ENCODE measurements at regions not wholly inside any gene's neighbourhood (a gene's known extent, or its start where the extent isn't known, plus 50 kb on each side); places are given as distances from the start of the nearest gene placed in this dataset.

- Histone ChIP-seq H4K8ac (ENCODE audit: low read depth, low read length) (no peak overlapping the region), H4K91ac (ENCODE audit: low read depth, low read length, poor library complexity) (no peak overlapping the region), H3K14ac (ENCODE audit: low read length) (no peak overlapping the region), H3K4me1 (ENCODE audit: control insufficient read depth in 2 of 2, insufficient read depth in 1 of 2, low read depth in 1 of 2, low read length in 2 of 2) (peaks cover 3 to 25% of the 10 kb centered on the region in 2 donors), H3K4me2 (ENCODE audit: insufficient read depth, low read length, poor library complexity, severe bottlenecking) (no peak overlapping the region), H3K23ac (ENCODE audit: low read depth, low read length, poor library complexity) (no peak overlapping the region), H3K36me3 (replicated peaks in 1 of 2; ENCODE audit: control insufficient read depth in 2 of 2, insufficient read depth in 2 of 2, low read length in 2 of 2) (no peaks in the 10 kb centered on the region), H3K27me3 (ENCODE audit: control insufficient read depth in 3 of 3, insufficient read depth in 3 of 3, low read depth in 1 of 3, low read length in 3 of 3) (no peaks in the 10 kb centered on the region), H3K4ac (ENCODE audit: low read length) (no peak overlapping the region), H2BK120ac (ENCODE audit: low read depth, low read length) (no peak overlapping the region), H2AFZ (ENCODE audit: low read length) (no peak overlapping the region), H2AK5ac (ENCODE audit: low read depth, low read length) (no peak overlapping the region), H3K4me3 (ENCODE audit: low read length in 2 of 2) (no peak overlapping the region), H3K27ac (replicated peaks; ENCODE audit: low read length) (no peak overlapping the region), H2BK5ac (ENCODE audit: low read length) (no peak overlapping the region), H3K18ac (ENCODE audit: low read length) (no peak overlapping the region), H2BK12ac (ENCODE audit: low read length) (no peak overlapping the region), H2BK15ac (ENCODE audit: low read length) (no peak overlapping the region), H3K9me3 (replicated peaks in 1 of 2; ENCODE audit: control insufficient read depth in 2 of 2, insufficient read depth in 1 of 2, low read depth in 1 of 2, low read length in 2 of 2) (no peaks in the 10 kb centered on the region), H3K9ac (ENCODE audit: low read depth, low read length, poor library complexity) (no peak overlapping the region), H3K79me1 (ENCODE audit: low read depth, low read length) (no peaks in the 10 kb centered on the region)
- no CpG with 5 or more reads among the region's 3 CpGs for WGBS, 2 donors (ENCODE audit: extremely low coverage in 2 of 2, insufficient read length in 2 of 2, insufficient replicate concordance in 1 of 2)
- DNase-seq (ENCODE audit: low spot score): no peak
These were observed 192.7 kb upstream of the LDB2 start for GRCh38 chr4:17091104-17091503.

GRCh38 chr4:17090063-17090462 is 191.6 kb upstream of the LDB2 start:
- Histone ChIP-seq H3K4me1 (ENCODE audit: control insufficient read depth in 2 of 2, insufficient read depth in 1 of 2, low read depth in 1 of 2, low read length in 2 of 2) (peaks cover 3 to 29% of the 10 kb centered on the region in 2 donors), H3K9ac (ENCODE audit: low read depth, low read length, poor library complexity) (no peak overlapping the region), H4K91ac (ENCODE audit: low read depth, low read length, poor library complexity) (no peak overlapping the region), H3K14ac (ENCODE audit: low read length) (no peak overlapping the region), H3K4me3 (ENCODE audit: low read length in 2 of 2) (no peak overlapping the region), H2BK5ac (ENCODE audit: low read length) (no peak overlapping the region), H3K27me3 (ENCODE audit: control insufficient read depth in 3 of 3, insufficient read depth in 3 of 3, low read depth in 1 of 3, low read length in 3 of 3) (no peaks in the 10 kb centered on the region), H2AFZ (ENCODE audit: low read length) (no peak overlapping the region), H3K23ac (ENCODE audit: low read depth, low read length, poor library complexity) (no peak overlapping the region), H3K18ac (ENCODE audit: low read length) (no peak overlapping the region), H3K79me1 (ENCODE audit: low read depth, low read length) (no peaks in the 10 kb centered on the region), H3K27ac (replicated peaks; ENCODE audit: low read length) (no peak overlapping the region), H4K8ac (ENCODE audit: low read depth, low read length) (no peak overlapping the region), H2BK12ac (ENCODE audit: low read length) (no peak overlapping the region), H3K9me3 (replicated peaks in 1 of 2; ENCODE audit: control insufficient read depth in 2 of 2, insufficient read depth in 1 of 2, low read depth in 1 of 2, low read length in 2 of 2) (no peaks in the 10 kb centered on the region), H3K4ac (ENCODE audit: low read length) (no peak overlapping the region), H2BK120ac (ENCODE audit: low read depth, low read length) (no peak overlapping the region), H2AK5ac (ENCODE audit: low read depth, low read length) (no peak overlapping the region), H3K4me2 (ENCODE audit: insufficient read depth, low read length, poor library complexity, severe bottlenecking) (no peak overlapping the region), H2BK15ac (ENCODE audit: low read length) (no peak overlapping the region), H3K36me3 (replicated peaks in 1 of 2; ENCODE audit: control insufficient read depth in 2 of 2, insufficient read depth in 2 of 2, low read length in 2 of 2) (no peaks in the 10 kb centered on the region)
- no CpG with 5 or more reads among the region's 3 CpGs for WGBS, 2 donors (ENCODE audit: extremely low coverage in 2 of 2, insufficient read length in 2 of 2, insufficient replicate concordance in 1 of 2)
- DNase-seq (ENCODE audit: low spot score): no peak

DNA sequence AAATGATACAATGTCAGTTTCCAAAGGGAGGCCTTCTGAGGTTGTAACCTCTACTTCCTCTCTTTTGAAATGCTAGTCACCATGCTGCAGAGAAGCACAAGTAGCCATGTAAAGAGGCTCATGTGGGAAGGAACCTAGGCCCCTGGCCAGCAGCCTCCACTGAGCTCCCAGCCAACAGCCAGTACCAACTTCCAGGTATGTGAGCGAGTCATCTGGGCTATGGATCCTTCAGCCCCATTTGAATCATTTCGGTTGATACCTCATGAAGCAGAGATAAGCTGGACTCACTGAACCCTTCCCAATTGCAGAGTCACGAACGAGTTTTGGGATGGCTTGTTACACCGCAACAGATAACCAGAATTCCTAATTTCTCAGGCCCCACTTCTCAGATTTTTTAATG is 187.0 kb upstream of the LDB2 start:
- Histone ChIP-seq H3K36me3 (replicated peaks in 1 of 2; ENCODE audit: control insufficient read depth in 2 of 2, insufficient read depth in 2 of 2, low read length in 2 of 2) (no peaks in the 10 kb centered on the region), H3K4me1 (ENCODE audit: control insufficient read depth in 2 of 2, insufficient read depth in 1 of 2, low read depth in 1 of 2, low read length in 2 of 2) (peaks cover 0 to 8% of the 10 kb centered on the region in 2 donors), H3K18ac (ENCODE audit: low read length) (no peak overlapping the region), H4K8ac (ENCODE audit: low read depth, low read length) (no peak overlapping the region), H3K9me3 (replicated peaks in 1 of 2; ENCODE audit: control insufficient read depth in 2 of 2, insufficient read depth in 1 of 2, low read depth in 1 of 2, low read length in 2 of 2) (no peaks in the 10 kb centered on the region), H3K27ac (replicated peaks; ENCODE audit: low read length) (no peak overlapping the region), H3K79me1 (ENCODE audit: low read depth, low read length) (no peaks in the 10 kb centered on the region), H3K23ac (ENCODE audit: low read depth, low read length, poor library complexity) (no peak overlapping the region), H2AFZ (ENCODE audit: low read length) (peak overlapping the region; percentile 68), H2BK120ac (ENCODE audit: low read depth, low read length) (no peak overlapping the region), H2BK15ac (ENCODE audit: low read length) (no peak overlapping the region), H3K4ac (ENCODE audit: low read length) (no peak overlapping the region), H2AK5ac (ENCODE audit: low read depth, low read length) (no peak overlapping the region), H3K4me2 (ENCODE audit: insufficient read depth, low read length, poor library complexity, severe bottlenecking) (no peak overlapping the region), H2BK12ac (ENCODE audit: low read length) (no peak overlapping the region), H3K9ac (ENCODE audit: low read depth, low read length, poor library complexity) (no peak overlapping the region), H3K27me3 (ENCODE audit: control insufficient read depth in 3 of 3, insufficient read depth in 3 of 3, low read depth in 1 of 3, low read length in 3 of 3) (no peaks in the 10 kb centered on the region), H3K14ac (ENCODE audit: low read length) (no peak overlapping the region), H2BK5ac (ENCODE audit: low read length) (no peak overlapping the region), H4K91ac (ENCODE audit: low read depth, low read length, poor library complexity) (no peak overlapping the region), H3K4me3 (ENCODE audit: low read length in 2 of 2) (peak overlapping the region in 1 of 2 donors; percentile 11)
- DNase-seq (ENCODE audit: low spot score): no peak
- no CpG with 5 or more reads among the region's 5 CpGs for WGBS, 2 donors (ENCODE audit: extremely low coverage in 2 of 2, insufficient read length in 2 of 2, insufficient replicate concordance in 1 of 2)

GRCh38 chr4:17082186-17082585 is 183.7 kb upstream of the LDB2 start:
- no CpG with 5 or more reads among the region's 4 CpGs for WGBS, 2 donors (ENCODE audit: extremely low coverage in 2 of 2, insufficient read length in 2 of 2, insufficient replicate concordance in 1 of 2)
- Histone ChIP-seq H3K9ac (ENCODE audit: low read depth, low read length, poor library complexity) (no peak overlapping the region), H2BK15ac (ENCODE audit: low read length) (no peak overlapping the region), H3K9me3 (replicated peaks in 1 of 2; ENCODE audit: control insufficient read depth in 2 of 2, insufficient read depth in 1 of 2, low read depth in 1 of 2, low read length in 2 of 2) (no peaks in the 10 kb centered on the region), H3K4me1 (ENCODE audit: control insufficient read depth in 2 of 2, insufficient read depth in 1 of 2, low read depth in 1 of 2, low read length in 2 of 2) (peaks cover 0 to 8% of the 10 kb centered on the region in 2 donors), H3K18ac (ENCODE audit: low read length) (no peak overlapping the region), H2AFZ (ENCODE audit: low read length) (no peak overlapping the region), H3K36me3 (replicated peaks in 1 of 2; ENCODE audit: control insufficient read depth in 2 of 2, insufficient read depth in 2 of 2, low read length in 2 of 2) (no peaks in the 10 kb centered on the region), H4K91ac (ENCODE audit: low read depth, low read length, poor library complexity) (no peak overlapping the region), H2BK5ac (ENCODE audit: low read length) (no peak overlapping the region), H2AK5ac (ENCODE audit: low read depth, low read length) (no peak overlapping the region), H3K79me1 (ENCODE audit: low read depth, low read length) (no peaks in the 10 kb centered on the region), H4K8ac (ENCODE audit: low read depth, low read length) (no peak overlapping the region), H3K14ac (ENCODE audit: low read length) (no peak overlapping the region), H3K4ac (ENCODE audit: low read length) (no peak overlapping the region), H2BK12ac (ENCODE audit: low read length) (no peak overlapping the region), H3K4me2 (ENCODE audit: insufficient read depth, low read length, poor library complexity, severe bottlenecking) (no peak overlapping the region), H3K27me3 (ENCODE audit: control insufficient read depth in 3 of 3, insufficient read depth in 3 of 3, low read depth in 1 of 3, low read length in 3 of 3) (no peaks in the 10 kb centered on the region), H3K4me3 (ENCODE audit: low read length in 2 of 2) (no peak overlapping the region), H3K23ac (ENCODE audit: low read depth, low read length, poor library complexity) (no peak overlapping the region), H3K27ac (replicated peaks; ENCODE audit: low read length) (no peak overlapping the region), H2BK120ac (ENCODE audit: low read depth, low read length) (no peak overlapping the region)
- no peak for DNase-seq (ENCODE audit: low spot score)

All from neuronal stem cell (in vitro differentiated cells).